Tibial artery (tissue), 4 donors: ENCODE measurements at regions not wholly inside any gene's neighbourhood (a gene's known extent, or its start where the extent isn't known, plus 50 kb on each side); places are given as distances from the start of the nearest gene placed in this dataset.
"Not testable (repeated sequence)": the region's sequence is repeated elsewhere in the genome, so short reads cannot be mapped to it uniquely, and the experiment has no call there.

Experiments
- DNase-seq, 2 donors: peaks; one replicate each; pipeline ENCODE4 v3.0.0-alpha.2; 2019
- H3K27ac ChIP-seq, 2 donors: fragments of 200-600 bp; sonication (generic) in 1 of 2; 1 replicate in 1 of 2; 2 replicates in 1 of 2; pipeline ENCODE4 v1.5.1; 2018 to 2019; ENCODE audit warnings: mild to moderate bottlenecking in 1 of 2
- H3K27me3 ChIP-seq, 2 donors: fragments of 200-600 bp; sonication (generic) in 1 of 2; one replicate each; pipeline versions ENCODE4 v1.5.1 to v1.6.0; 2016 to 2019
- H3K36me3 ChIP-seq, 3 donors: fragments of 200-600 bp; sonication (generic) in 2 of 3; one replicate each; pipeline ENCODE4 v1.5.1; 2016 to 2019; ENCODE audit warnings: mild to moderate bottlenecking in 2 of 3
- H3K4me1 ChIP-seq, 4 donors: fragments of 200-600 bp; sonication (generic) in 2 of 4; 1 replicate in 3 of 4; 2 replicates in 1 of 4; pipeline ENCODE4 v1.5.1; 2016 to 2019
- H3K4me3 ChIP-seq, 2 donors: fragments of 200-600 bp; sonication (generic) in 1 of 2; 1 replicate in 1 of 2; 2 replicates in 1 of 2; pipeline ENCODE4 v1.5.1; 2018 to 2019; ENCODE audit warnings: mild to moderate bottlenecking in 2 of 2
- H3K9me3 ChIP-seq, 3 donors: fragments of 200-600 bp; sonication (generic) in 1 of 3; one replicate each; pipeline ENCODE4 v1.5.1; 2016 to 2019
- CTCF ChIP-seq, 2 experiments: fragments of 200-600 bp in 1 of 2; fragments of 450-650 bp in 1 of 2; IDR thresholded peaks; one replicate each; pipeline ENCODE4 v1.5.1; 2017 to 2019; ENCODE audit warnings: antibody characterized with exemption in 2 of 2, mild to moderate bottlenecking in 1 of 2, moderate library complexity in 1 of 2
- intact Hi-C: fragments of 100-400 bp; cut with DNase I; formaldehyde crosslinking; loops from one replicate; pipeline ENCODE4 v1.15.0; 2023; ENCODE audit warnings: low total_unique reads

- Histone ChIP-seq H3K27me3 (no peaks in the 10 kb centered on the region), H3K4me1 (peaks cover 0 to 40% (median 8%) of the 10 kb centered on the region in 4 donors), H3K4me3 (no peak overlapping the region), H3K36me3 (no peaks in the 10 kb centered on the region), H3K9me3 (no peaks in the 10 kb centered on the region), H3K27ac (peak overlapping the region; percentile 16)
- TF ChIP-seq CTCF (IDR thresholded peaks at IDR 0.05), result no peak
- intact Hi-C loops, result no loop called here
- no peak for DNase-seq
These were observed 128.7 kb upstream of the RAP1B start for GRCh38 chr12:68482014-68482413.

- no peaks in the 10 kb centered on the region for H3K27me3 ChIP-seq
- no peak overlapping the region for H3K4me3 ChIP-seq
- peaks cover 0 to 34% (median 5%) of the 10 kb centered on the region in 4 donors for H3K4me1 ChIP-seq
- no peak for DNase-seq
- H3K27ac ChIP-seq, result peak overlapping the region; percentile 16
- no peak for TF ChIP-seq CTCF (IDR thresholded peaks at IDR 0.05)
- intact Hi-C loops, result no loop called here
- H3K9me3 ChIP-seq, result no peaks in the 10 kb centered on the region
- H3K36me3 ChIP-seq, result no peaks in the 10 kb centered on the region
These were observed 128.0 kb upstream of the RAP1B start for GRCh38 chr12:68482660-68483059.

GRCh38 chr12:68483592-68484383, 126.9 kb upstream of the RAP1B start:
- H3K27ac ChIP-seq, result no peak overlapping the region
- no peaks in the 10 kb centered on the region for H3K27me3 ChIP-seq
- H3K36me3 ChIP-seq, result no peaks in the 10 kb centered on the region

GRCh38 chr12:68484578-68484977, 126.1 kb upstream of the RAP1B start:
- H3K36me3 ChIP-seq, DNase-seq, H3K27me3 ChIP-seq, H3K4me3 ChIP-seq, H3K9me3 ChIP-seq, H3K27ac ChIP-seq, intact Hi-C loops: not testable (repeated sequence)
- peaks cover 0 to 15% (median 2%) of the 10 kb centered on the region in 4 donors for H3K4me1 ChIP-seq

More at GRCh38 chr12:68483592-68484383, 126.9 kb upstream of the RAP1B start:
- no peak overlapping the region for H3K4me3 ChIP-seq
- H3K4me1 ChIP-seq, result peaks cover 0 to 23% (median 5%) of the 10 kb centered on the region in 4 donors
- no peak for TF ChIP-seq CTCF (IDR thresholded peaks at IDR 0.05)
- intact Hi-C loops, result no loop called here
- H3K9me3 ChIP-seq, result no peaks in the 10 kb centered on the region
- DNase-seq, result no peak

GRCh38 chr12:68486449-68486848, 124.2 kb upstream of the RAP1B start:
- H3K27me3 ChIP-seq, H3K9me3 ChIP-seq, H3K27ac ChIP-seq, H3K4me3 ChIP-seq, intact Hi-C loops, H3K36me3 ChIP-seq, H3K4me1 ChIP-seq, DNase-seq: not testable (repeated sequence)

- intact Hi-C loops, result no loop called here
- no peaks in the 10 kb centered on the region for H3K4me1 ChIP-seq
- no peaks in the 10 kb centered on the region for H3K36me3 ChIP-seq
- no peaks in the 10 kb centered on the region for H3K9me3 ChIP-seq
- TF ChIP-seq CTCF (IDR thresholded peaks at IDR 0.05), result no peak
- no peak for DNase-seq
- no peak overlapping the region for H3K27ac ChIP-seq
- H3K4me3 ChIP-seq, result no peak overlapping the region
- H3K27me3 ChIP-seq, result no peaks in the 10 kb centered on the region
These were observed 122.9 kb upstream of the RAP1B start for GRCh38 chr12:68487721-68488309.
